ENCODE measurements at regions not wholly inside any gene's neighbourhood (a gene's known extent, or its start where the extent isn't known, plus 50 kb on each side); places are given as distances from the start of the nearest gene placed in this dataset.

DNA sequence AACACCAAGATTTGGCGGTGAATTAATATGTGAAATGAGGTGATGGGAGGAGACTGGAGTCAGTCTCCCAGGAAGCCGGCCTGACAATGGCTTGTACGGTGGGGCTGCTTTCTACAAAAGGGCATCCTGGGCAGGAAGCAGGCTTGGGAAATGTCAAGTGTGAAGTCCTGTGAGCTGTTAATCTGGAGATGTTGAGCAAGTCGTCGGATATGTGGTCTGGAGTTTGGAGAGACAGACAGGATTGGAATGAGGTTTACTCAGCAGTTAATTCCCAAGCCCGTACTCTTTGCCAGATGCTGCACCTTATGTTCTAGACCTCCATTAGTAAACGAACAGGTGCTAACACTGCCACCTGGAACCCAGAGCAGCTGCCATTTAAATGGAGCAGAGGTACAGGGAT lies 107.7 kb upstream of the FOXC1 start:
- Histone ChIP-seq H3K27ac (ENCODE audit: low read depth, low read length) (no peak overlapping the region), H3K27me3 (ENCODE audit: control insufficient read depth, insufficient read depth, low read length) (peaks cover 12% of the 10 kb centered on the region), H3K4me3 (ENCODE audit: low read depth, low read length) (no peak overlapping the region), H3K9me3 (ENCODE audit: control insufficient read depth, insufficient read depth, low read length) (peaks cover 4% of the 10 kb centered on the region; the same call in 1 of the 2 replicates)
- DNase-seq (ENCODE audit: low read depth, low spot score): no peak
- ChIA-PET CTCF (interaction anchor here (0.7 kb wide), 1 partner anchor 56 kb away, joined by 3 read pairs; no protein-coding TSS in a partner anchor), POLR2A (no interaction called here)
- TF ChIP-seq, protein P1, sequence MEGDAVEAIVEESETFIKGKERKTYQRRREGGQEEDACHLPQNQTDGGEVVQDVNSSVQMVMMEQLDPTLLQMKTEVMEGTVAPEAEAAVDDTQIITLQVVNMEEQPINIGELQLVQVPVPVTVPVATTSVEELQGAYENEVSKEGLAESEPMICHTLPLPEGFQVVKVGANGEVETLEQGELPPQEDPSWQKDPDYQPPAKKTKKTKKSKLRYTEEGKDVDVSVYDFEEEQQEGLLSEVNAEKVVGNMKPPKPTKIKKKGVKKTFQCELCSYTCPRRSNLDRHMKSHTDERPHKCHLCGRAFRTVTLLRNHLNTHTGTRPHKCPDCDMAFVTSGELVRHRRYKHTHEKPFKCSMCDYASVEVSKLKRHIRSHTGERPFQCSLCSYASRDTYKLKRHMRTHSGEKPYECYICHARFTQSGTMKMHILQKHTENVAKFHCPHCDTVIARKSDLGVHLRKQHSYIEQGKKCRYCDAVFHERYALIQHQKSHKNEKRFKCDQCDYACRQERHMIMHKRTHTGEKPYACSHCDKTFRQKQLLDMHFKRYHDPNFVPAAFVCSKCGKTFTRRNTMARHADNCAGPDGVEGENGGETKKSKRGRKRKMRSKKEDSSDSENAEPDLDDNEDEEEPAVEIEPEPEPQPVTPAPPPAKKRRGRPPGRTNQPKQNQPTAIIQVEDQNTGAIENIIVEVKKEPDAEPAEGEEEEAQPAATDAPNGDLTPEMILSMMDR (IDR thresholded peaks at IDR 0.05; ENCODE audit: low read depth, low read length): no peak

DNA sequence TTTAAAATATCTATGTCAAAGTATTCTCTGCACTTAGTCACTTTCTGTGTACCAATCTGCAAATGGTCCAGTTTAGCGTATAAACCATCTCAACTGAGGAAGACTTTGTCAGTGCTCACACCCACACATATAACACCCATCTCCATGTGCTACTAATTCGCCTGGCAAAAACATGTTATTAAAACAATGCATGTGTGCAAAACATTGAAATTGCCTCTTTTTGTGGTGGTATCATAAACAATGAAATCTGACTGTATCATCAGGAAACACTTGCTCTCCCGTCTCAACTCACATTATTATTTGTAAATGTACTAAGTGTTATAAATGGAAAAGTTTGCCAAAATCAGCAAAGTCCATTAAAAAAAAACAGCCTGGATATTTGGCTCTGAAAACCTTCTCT lies 105.9 kb upstream of the FOXC1 start:
- H3K4me3 ChIP-seq (ENCODE audit: low read depth, low read length): no peak overlapping the region
- ChIA-PET POLR2A (no interaction called here), CTCF (no interaction called here)
- H3K27me3 ChIP-seq (ENCODE audit: control insufficient read depth, insufficient read depth, low read length): peaks cover 12% of the 10 kb centered on the region
- DNase-seq (ENCODE audit: low read depth, low spot score): no peak
- H3K9me3 ChIP-seq (ENCODE audit: control insufficient read depth, insufficient read depth, low read length): no peaks in the 10 kb centered on the region
- TF ChIP-seq, protein P1 (IDR thresholded peaks at IDR 0.05; ENCODE audit: low read depth, low read length): no peak
- H3K27ac ChIP-seq (ENCODE audit: low read depth, low read length): no peak overlapping the region

DNA sequence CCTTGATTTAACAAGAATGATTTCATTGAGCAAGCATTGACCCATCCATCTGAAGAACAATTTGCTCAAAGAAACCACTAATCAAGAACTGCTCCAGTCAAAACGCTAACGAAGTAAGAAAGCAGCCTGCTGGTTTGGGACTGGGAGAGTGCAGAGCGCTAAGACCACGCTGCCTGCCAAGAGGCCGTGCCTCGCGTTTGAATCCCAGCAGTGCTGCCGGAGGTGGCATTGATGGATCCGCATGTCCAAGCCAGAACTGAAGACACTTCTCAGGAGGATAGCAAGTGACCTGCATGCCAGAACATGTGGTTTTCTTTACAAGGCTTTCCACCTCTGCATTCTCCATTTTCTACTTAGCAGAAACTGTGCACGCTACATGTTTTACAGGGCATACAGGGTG lies 105.2 kb upstream of the FOXC1 start:
- Histone ChIP-seq H3K9me3 (ENCODE audit: control insufficient read depth, insufficient read depth, low read length) (no peaks in the 10 kb centered on the region), H3K27me3 (ENCODE audit: control insufficient read depth, insufficient read depth, low read length) (peaks cover 12% of the 10 kb centered on the region), H3K27ac (ENCODE audit: low read depth, low read length) (no peak overlapping the region), H3K4me3 (ENCODE audit: low read depth, low read length) (no peak overlapping the region)
- DNase-seq (ENCODE audit: low read depth, low spot score): no peak
- POLR2A ChIA-PET: no interaction called here
- TF ChIP-seq, protein P1 (IDR thresholded peaks at IDR 0.05; ENCODE audit: low read depth, low read length): no peak
- CTCF ChIA-PET: no interaction called here

DNA sequence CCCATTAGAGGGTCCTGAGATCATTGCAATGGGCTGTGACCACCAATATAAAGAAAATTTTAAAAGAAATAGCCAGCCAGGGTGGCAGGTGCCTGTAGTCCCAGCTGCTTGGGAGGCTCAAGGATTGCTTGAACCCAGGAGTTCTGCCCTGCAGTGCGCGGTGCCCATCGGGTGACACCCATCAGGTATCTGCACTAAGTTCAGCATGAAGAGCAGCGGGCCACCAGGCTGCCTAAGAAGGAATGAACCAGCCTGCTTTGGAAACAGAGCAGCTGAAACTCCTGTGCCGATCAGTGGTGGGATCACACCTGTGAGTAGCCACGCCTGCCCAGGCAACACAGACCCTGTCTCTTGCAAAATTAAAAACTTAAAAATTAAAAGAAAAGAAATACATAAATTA lies 102.5 kb upstream of the FOXC1 start:
- DNase-seq (ENCODE audit: low read depth, low spot score): no peak
- POLR2A ChIA-PET: no interaction called here
- no peak overlapping the region for H3K27ac ChIP-seq (ENCODE audit: low read depth, low read length)
- no peaks in the 10 kb centered on the region for H3K9me3 ChIP-seq (ENCODE audit: control insufficient read depth, insufficient read depth, low read length)
- CTCF ChIA-PET: no interaction called here
- TF ChIP-seq, protein P1 (IDR thresholded peaks at IDR 0.05; ENCODE audit: low read depth, low read length): no peak
- H3K4me3 ChIP-seq (ENCODE audit: low read depth, low read length): no peak overlapping the region
- peaks cover 13% of the 10 kb centered on the region for H3K27me3 ChIP-seq (ENCODE audit: control insufficient read depth, insufficient read depth, low read length)

DNA sequence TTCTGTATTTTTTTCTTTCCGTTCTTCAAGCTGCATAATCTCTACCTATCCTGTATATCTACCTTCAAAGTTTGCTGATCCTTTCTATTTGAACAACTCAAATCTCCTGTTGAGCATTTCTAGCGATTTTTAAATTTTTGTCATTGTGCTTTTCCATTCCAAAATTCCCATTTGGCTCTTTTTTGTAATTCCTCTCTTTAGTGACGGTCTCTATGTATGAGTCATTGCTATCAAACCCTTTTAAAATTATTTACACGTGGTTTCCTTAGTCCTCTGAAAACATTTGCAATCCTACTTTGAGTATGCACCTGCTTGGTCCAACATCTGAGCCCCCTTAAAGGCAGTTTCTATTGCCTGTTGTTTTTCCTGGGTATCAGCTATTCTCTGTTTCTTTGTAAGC lies 100.5 kb upstream of the FOXC1 start:
- H3K27me3 ChIP-seq (ENCODE audit: control insufficient read depth, insufficient read depth, low read length): peaks cover 13% of the 10 kb centered on the region
- ChIA-PET POLR2A (no interaction called here), CTCF (interaction anchor here (0.8 to 1.5 kb wide), 2 partner anchors 14 to 16 kb away, joined by 3 to 4 read pairs; no protein-coding TSS in a partner anchor)
- TF ChIP-seq, protein P1 (IDR thresholded peaks at IDR 0.05; ENCODE audit: low read depth, low read length): no peak
- no peak for DNase-seq (ENCODE audit: low read depth, low spot score)
- no peak overlapping the region for H3K4me3 ChIP-seq (ENCODE audit: low read depth, low read length)
- no peak overlapping the region for H3K27ac ChIP-seq (ENCODE audit: low read depth, low read length)
- no peaks in the 10 kb centered on the region for H3K9me3 ChIP-seq (ENCODE audit: control insufficient read depth, insufficient read depth, low read length)

Measured in AG04450 (cell line).